ENCODE measurements at regions not wholly inside any gene's neighbourhood (a gene's known extent, or its start where the extent isn't known, plus 50 kb on each side); places are given as distances from the start of the nearest gene placed in this dataset.
A peak's percentile ranks its signal among the peaks of the same experiment; 100 is the strongest.

DNA sequence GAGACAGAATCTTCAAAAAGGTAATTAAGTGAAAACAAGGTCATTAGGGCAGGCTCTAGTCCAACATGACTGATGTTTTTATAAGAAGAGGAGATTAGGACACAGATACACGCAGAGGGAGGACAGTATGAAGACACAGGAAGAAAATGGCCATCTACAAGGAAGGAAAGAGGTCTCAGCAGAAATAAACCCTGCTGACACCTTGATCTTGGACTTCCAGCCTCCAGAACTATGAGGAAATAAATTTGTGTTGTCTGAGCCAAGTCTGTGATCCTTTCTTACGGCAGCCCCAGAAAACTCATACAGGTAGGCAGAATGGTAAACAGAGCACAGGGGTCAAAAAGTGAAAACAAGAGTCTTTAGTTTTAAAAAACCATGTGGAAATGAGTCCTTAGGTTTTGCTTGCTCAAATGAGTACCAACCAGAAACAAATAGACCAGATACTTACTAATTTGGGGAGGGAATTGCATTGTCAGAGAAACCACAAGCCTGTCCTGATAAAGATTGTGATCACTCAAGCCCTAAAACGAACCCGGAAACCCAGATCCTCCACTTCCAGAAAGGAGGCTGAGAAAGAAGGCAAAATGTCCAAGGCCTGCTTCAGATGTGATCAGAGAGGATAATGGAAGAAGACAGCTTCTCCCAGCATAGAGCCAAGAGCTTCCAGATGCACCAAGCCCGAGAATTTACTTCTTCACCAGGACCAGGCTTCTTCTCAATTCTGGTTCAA lies 93.9 kb downstream of the DUSP6 start:
- no peak for DNase-seq
- in situ Hi-C loops (cut with MboI; ENCODE audit: low pct_unique_long_range_greater_than_20kb, low sequenced_read_pairs), result no loop called here

DNA sequence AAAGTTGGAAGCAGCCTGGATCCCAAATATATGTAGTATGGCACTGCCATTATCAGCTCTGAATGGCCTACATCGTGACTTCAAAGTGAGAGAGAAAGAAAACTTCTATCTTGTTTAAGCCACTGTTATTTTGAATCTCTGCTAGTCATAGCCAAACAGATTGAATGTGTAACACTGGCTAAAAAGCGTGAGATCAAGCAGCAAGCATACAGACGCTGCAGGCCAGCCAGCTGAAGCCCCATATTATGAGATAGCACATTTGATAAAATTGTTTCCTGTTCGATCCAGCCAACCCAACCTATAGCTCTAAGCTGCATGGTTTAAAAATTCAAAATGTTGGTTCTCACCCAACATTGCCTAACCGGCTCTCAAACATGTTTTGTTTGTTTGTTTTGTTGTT lies 95.0 kb downstream of the DUSP6 start:
- in situ Hi-C loops (cut with MboI; ENCODE audit: low pct_unique_long_range_greater_than_20kb, low sequenced_read_pairs), result no loop called here
- no peak for DNase-seq

DNA sequence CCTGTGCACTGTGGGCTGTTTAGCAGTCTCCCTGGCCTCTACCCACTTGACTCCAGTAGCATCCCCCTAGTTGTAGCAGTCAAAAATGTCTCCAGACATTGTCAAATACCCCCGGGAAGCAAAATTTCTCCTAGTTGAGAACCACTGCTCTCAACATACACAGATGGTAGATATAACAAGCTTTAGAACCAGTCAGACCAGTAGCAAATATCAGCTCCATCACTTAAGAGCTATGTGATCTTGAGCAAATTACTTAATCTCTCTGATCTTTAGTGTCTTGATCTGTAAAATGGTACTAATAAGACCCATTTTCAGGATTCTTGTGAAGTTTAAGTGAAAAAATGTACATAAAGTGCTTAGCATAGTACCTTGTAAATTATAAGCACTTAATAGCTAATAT lies 96.2 kb downstream of the DUSP6 start:
- no peak for DNase-seq
- in situ Hi-C loops (cut with MboI; ENCODE audit: low pct_unique_long_range_greater_than_20kb, low sequenced_read_pairs), result no loop called here

DNA sequence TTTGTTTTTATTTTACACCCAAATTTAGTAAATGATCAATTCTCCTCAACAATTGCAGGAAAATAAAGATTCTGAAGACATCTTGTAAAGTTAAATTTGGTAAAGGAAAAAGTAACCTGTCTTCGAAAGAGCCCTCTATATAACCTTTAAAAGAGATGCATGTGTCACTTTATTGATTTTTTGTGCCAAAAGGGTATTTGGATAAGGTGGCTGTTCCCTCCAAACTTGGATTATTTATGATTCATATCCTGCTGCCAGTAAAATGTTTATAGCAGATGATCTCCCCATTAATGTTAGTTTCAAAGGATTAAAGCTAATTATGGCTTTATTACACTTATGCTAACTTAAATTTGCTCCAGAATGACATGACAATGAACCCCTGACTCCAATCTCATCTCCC lies 98.8 kb downstream of the DUSP6 start:
- DNase-seq, result no peak

DNA sequence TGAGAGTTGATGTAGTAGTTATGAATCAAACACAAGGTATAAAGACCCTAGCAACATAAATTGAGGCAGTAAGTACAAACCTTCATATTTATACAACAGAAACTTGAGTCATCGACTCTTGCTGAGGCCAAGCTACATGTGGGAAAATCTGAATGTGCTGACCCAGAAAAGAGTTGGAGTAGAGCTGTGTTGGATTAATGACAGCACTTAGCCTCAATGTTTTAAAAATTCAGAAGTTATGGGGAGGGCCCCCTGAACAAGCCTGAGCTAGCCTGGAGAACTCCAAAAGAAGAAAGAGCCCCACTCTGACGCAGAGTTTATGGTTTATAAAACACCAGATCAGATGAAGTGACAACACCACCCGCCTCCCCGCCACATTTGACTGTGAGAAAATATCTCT lies 100.0 kb downstream of the DUSP6 start:
- in situ Hi-C loops (cut with MboI; ENCODE audit: low pct_unique_long_range_greater_than_20kb, low sequenced_read_pairs), result no loop called here

More for the DNA sequence above, 98.8 kb downstream of the DUSP6 start:
- in situ Hi-C loops (cut with MboI; ENCODE audit: low pct_unique_long_range_greater_than_20kb, low sequenced_read_pairs), result no loop called here

DNA sequence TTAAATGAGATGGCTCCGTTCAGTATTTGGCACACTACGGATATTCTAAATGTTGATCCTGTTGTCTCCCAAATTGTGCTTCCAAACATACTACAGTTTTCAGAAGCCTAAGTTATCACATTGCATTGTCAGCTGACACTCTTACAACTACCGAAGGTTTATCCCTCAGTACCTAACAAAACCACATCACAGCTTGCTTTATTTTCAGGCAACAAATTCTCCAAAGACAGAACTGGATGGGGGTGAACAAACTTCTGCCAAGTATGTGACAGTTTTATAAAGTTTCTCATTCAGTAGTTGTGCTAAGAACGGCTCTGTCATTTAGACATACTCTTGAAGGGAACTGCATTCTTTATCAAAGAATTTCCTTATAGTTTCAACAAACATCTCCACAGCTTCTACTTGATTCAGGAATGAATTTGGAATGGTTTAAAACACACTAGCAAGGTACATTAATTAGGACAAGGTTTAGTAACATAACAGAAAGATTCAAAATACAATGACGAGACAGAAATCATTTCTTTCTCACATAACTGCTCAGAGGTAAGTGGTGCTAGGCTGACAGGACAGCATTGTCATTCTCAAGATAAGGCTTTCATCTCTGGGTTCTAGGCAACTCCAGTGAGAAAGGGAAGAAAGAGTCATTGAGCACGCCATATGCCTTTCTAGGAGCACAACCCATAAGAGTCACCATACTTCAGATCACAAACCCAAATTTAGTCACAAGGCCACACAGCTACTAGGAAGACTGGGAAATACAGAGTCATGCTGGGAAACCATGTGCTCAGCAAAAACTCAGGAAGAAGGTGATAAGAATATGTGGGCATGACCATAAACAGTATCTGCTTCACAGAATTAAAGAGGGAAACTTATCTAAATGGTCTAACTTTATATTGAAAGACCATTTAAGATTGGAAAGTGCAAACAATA lies 100.7 kb downstream of the DUSP6 start:
- DNase-seq, result no peak
- in situ Hi-C loops (cut with MboI; ENCODE audit: low pct_unique_long_range_greater_than_20kb, low sequenced_read_pairs), result no loop called here

More for the DNA sequence above, 100.0 kb downstream of the DUSP6 start:
- no peak for DNase-seq

DNA sequence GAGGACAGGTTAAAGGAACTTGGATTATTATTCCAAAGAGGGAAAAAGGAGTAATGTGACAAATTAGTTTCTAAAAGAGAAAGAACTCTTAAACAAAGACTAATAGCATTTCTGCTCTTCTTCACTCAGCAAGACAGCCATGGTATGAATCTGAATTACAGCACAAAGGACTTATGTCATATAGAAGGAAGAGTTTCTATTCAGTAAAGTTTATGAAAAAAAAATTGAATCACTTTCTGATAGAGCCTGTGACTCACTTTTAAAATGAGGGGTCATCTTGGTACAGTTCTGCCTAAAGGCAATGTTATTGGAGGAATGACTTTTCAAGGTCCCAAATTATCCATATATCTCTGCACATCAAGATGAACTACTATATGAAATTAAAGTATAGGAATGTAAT lies 101.7 kb downstream of the DUSP6 start:
- no peak for DNase-seq
- in situ Hi-C loops (cut with MboI; ENCODE audit: low pct_unique_long_range_greater_than_20kb, low sequenced_read_pairs), result no loop called here

DNA sequence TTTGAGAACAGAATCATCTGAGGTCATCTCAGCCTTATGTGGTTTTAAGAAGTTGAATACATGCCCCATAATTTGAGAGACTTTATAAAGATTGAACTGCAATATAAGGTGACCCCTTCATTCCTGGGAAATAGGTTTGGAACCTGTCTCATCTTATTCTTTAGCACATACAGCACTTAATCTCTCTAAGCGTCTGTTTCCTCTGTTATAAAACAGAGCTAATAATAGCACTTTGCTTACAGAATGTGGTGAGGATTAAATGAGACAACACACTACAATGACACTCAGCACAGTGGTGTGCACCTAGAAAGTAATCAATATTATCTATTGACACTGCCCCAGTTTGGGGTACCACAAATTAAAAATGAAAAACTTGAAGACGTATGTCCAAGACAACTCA lies 102.1 kb downstream of the DUSP6 start:
- DNase-seq, result peak; percentile 57
- in situ Hi-C loops (cut with MboI; ENCODE audit: low pct_unique_long_range_greater_than_20kb, low sequenced_read_pairs), result no loop called here

DNA sequence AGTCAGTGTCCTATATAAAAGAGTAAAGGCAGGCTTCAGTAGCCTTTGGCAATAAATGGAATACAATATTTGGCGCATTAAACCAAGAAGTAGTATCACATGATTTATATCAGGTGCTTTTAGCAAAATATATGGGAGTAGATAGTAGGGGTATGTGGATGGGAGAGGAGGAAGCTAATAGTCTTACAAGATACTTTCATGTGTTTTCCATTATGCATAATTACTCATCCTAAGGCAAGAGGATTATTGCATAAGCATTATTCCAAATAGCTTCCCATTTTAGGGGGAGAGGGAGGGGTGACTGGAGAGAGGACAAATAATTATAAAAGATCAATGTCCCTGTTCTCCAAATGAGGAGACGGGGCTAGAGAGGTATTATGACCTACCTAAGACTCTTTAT lies 104.3 kb downstream of the DUSP6 start:
- in situ Hi-C loops (cut with MboI; ENCODE audit: low pct_unique_long_range_greater_than_20kb, low sequenced_read_pairs), result no loop called here
- no peak for DNase-seq

DNA sequence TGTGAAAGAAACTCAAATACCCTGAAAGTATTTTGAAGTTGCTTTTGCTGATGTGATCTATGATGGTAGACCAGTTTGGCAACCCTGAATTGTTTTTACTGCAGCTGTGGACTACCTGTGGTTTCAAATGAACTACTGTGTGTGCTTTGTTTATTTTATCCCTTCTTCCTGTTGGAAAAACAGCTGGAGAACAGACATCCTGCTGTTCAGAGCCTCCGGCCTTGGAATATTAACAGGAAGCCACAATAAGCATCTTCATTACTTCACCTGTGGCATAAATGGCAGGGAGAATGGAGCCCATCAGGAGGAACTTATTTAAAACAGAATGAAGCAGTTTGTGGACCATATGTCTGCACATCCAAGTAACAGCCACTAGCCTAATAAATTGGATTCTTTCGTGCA lies 104.8 kb downstream of the DUSP6 start:
- in situ Hi-C loops (cut with MboI; ENCODE audit: low pct_unique_long_range_greater_than_20kb, low sequenced_read_pairs), result no loop called here
- DNase-seq, result no peak

DNA sequence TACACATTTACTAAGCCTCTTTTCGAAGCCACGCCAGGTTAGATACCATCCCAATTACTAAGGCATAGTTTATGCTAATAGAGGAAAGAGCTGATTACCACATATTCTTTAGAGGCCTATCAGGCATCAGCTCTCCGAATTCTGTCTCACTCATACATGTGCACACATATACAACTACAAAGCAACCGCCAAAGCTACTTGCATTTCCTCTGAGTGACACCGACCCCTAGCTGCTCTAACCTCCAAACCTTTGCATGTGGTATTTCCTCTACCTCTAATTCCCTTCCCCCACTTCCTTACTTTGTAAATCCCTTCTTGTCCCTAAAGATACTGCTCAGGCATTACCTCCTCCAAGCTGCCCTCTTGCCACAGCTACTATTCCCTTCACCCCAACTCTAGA lies 107.2 kb downstream of the DUSP6 start:
- peak; percentile 84 for DNase-seq
- in situ Hi-C loops (cut with MboI; ENCODE audit: low pct_unique_long_range_greater_than_20kb, low sequenced_read_pairs), result no loop called here

DNA sequence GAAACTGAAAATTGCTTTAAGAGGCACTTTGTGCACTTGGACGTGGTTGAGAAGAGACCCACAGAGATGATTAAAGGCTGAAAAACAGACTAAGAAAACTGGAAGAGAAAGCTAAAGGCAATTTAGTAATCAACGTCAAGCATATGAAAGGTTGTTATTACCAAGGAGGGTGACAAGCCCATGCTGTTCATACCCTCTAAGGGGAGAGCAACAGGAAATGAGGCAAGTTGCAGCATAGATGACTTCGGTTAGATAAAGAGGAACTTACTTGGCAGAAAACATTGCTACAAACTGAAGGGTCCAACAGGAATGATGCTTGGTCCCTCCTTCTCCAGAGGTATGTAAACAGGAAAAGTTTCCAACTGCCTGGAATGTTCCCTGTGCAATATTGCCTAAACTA lies 107.8 kb downstream of the DUSP6 start:
- DNase-seq, result peak; percentile 70
- in situ Hi-C loops (cut with MboI; ENCODE audit: low pct_unique_long_range_greater_than_20kb, low sequenced_read_pairs), result no loop called here

DNA sequence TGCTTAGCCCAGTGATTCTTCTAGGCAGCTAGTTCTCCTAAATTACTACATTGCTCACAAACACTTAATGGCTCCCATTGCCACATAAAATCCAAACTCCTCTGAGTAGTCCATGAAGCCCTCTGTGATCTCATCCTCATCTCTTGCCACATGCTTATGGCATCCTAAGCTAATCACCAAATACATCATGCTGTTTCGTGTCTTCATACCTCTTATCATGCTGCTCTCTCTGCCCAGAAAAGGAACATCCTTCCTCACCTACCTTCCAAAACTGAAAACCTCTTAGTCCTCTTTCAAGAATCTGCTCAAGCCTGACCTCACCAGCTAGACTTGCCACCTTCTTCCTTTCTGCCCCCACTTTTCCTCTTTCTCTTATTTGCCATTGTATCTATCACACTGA lies 108.5 kb downstream of the DUSP6 start:
- in situ Hi-C loops (cut with MboI; ENCODE audit: low pct_unique_long_range_greater_than_20kb, low sequenced_read_pairs), result no loop called here

DNA sequence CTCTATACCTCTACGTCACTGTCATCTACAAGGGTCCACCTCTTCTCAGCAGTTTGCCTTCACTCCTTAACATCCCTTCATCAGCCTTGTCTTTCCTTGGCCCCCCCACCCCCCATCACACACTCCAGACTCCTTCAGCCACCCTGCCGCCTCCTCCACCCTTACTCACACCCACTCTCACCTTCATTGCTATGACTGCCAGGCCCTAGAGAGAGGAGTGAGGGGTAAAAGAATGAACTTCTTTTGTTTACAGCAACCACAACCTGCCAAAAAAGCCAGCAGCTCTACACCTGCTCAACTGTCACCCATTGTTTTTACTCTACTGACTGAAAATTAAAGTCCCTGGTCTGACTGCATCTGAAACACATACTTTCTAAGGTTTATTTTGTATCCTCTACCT lies 112.8 kb downstream of the DUSP6 start:
- in situ Hi-C loops (cut with MboI; ENCODE audit: low pct_unique_long_range_greater_than_20kb, low sequenced_read_pairs), result no loop called here
- no peak for DNase-seq

More for the DNA sequence above, 108.5 kb downstream of the DUSP6 start:
- DNase-seq, result peak; percentile 43

DNA sequence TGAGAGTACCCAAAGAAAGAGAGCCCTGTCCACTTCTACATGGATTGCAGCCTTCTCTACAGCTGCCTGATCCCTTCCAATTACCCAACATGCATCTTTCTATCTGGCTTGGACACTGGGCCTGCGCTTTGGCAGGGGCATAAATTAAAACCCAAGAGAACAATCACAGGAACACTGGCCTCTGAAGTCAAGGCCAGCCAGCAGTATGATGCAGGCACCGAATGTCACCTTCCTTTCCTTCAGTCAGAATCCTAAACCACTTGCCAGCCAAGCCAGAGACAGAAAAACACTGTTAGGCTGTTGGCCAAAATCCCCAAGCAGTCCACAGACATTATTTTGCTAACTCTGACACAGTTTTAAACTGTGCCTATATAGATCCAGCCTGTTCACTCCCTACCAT lies 113.7 kb downstream of the DUSP6 start:
- in situ Hi-C loops (cut with MboI; ENCODE audit: low pct_unique_long_range_greater_than_20kb, low sequenced_read_pairs), result no loop called here
- no peak for DNase-seq

DNA sequence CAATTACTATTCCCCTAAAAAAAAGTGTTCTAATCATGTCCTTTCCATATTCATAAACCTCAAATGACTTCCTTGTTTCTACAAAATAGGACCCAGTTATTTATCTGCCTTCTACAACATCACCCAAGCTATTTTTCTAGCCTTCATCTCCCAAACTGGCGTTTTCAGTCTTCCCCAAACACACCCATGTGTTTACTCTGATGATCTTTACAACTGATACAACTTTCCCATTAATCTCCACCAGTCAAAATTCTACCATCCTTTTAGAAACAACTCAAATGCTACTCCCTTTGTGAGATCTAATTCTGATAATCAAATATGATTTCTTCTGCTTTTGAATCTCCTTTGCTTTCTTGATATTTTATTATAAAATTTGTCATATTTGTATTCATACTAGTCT lies 114.5 kb downstream of the DUSP6 start:
- in situ Hi-C loops (cut with MboI; ENCODE audit: low pct_unique_long_range_greater_than_20kb, low sequenced_read_pairs), result no loop called here

DNA sequence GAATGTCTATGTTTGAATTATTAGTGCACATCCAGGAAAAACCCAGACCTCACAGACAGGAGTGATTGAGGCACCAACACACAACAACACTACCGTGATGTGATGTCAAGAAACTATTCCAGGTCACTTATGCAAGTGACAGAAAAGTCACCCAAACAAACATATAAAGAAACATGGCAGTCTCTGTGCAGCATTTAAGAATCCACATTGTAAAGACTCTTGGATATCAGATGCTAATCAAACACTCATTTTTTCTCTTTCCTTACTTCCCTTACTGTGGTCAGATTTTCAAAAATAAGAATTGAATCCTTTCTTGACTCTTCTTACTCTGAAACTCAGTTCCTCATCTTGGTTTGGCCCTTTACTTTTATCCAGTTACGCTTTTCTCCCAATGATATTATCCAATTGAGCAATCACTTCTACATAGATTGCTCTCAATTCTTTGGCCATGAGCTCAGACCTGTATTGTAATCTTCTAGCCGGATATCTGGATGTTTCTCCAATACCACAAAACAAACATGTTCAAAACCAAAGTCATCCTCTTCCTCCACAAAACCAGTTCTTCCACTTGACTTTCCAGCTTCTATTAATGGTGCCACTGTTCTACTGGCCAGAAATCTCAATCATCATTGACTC lies 115.4 kb downstream of the DUSP6 start:
- in situ Hi-C loops (cut with MboI; ENCODE audit: low pct_unique_long_range_greater_than_20kb, low sequenced_read_pairs), result no loop called here
- DNase-seq, result peak; percentile 50

More for the DNA sequence above, 114.5 kb downstream of the DUSP6 start:
- no peak for DNase-seq

DNA sequence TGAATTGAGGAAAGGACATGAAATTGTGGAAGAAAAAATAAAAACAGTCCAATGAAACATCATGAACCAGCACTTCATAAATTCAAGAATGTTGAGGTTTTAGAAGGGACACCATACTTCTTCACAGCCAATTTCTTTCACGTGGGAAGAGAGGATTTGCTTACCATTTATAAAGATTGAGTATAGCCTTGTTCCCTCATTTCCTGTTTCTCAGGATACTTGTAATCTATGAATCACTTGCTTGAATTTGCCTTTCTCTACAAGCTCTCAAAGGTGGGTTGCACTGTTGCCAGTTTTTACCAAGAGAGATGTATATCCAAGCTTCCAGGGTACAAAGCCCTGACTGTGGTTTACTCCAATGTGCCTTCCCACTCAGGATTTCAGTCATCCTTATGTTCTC lies 116.1 kb downstream of the DUSP6 start:
- DNase-seq, result no peak
- in situ Hi-C loops (cut with MboI; ENCODE audit: low pct_unique_long_range_greater_than_20kb, low sequenced_read_pairs), result no loop called here

DNA sequence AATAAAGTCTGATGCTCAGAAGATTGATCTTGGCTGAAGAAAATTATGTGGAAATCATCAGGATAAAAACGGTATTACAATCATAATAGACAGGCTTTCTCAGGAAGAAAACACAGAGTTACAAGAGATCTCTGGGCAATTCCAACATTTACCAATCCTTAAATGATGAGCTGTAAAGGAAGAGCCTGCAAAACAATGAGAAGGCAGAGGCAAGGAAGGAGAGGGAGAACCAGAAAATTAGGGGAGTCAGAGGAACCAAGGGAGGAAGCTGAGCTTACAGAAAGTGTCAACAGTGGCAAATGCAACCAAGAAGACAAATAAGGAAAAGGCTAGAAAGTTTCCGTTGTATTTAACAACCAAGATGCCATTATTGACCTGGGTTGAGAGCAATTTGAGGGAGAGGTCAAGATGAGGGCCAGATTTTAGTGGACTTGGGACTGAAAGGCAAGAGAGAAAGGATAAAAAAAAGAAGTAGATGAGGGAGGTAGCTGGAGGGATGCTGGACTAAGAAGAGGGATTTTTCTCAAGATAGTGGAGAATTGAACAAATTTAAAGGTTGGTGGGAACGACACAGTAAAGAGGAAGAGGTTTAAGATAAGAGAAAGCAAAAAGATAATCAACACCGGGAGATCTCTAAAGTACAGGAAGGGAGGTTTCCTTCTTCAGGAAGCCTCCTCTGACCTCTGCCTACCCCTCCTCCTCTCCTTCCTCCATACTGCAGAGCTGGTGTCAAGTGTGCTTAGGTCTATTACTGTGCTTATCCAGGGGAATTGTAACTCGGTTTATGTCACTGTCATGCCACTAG lies 116.9 kb downstream of the DUSP6 start:
- in situ Hi-C loops (cut with MboI; ENCODE audit: low pct_unique_long_range_greater_than_20kb, low sequenced_read_pairs), result no loop called here
- peak; percentile 91 for DNase-seq
